Neural cell (in vitro differentiated cells): ENCODE measurements at regions not wholly inside any gene's neighbourhood (a gene's known extent, or its start where the extent isn't known, plus 50 kb on each side); places are given as distances from the start of the nearest gene placed in this dataset.

Experiments used
- H2AFZ ChIP-seq: fragments of 200-600, 300-800 bp; sonication (generic), shearing (Covaris generic); 2 replicates; pipeline ENCODE4 v1.6.0; 2014; ENCODE audit warnings: low read depth, mild to moderate bottlenecking, antibody characterized with exemption, low read length, moderate library complexity
- H3F3A ChIP-seq: fragments of 200-600 bp; shearing (Covaris generic); 2 replicates; pipeline ENCODE4 v1.6.1; 2016; ENCODE audit warnings: mild to moderate bottlenecking, moderate library complexity, mixed read lengths, antibody characterized with exemption, low read length; ENCODE audit not compliant: insufficient read depth, poor library complexity, severe bottlenecking
- H3K27ac ChIP-seq: fragments of 200-600, 300-800 bp; sonication (generic), shearing (Covaris generic); 2 replicates; pipeline ENCODE4 v1.5.1; 2014; ENCODE audit warnings: mild to moderate bottlenecking, low read length, moderate library complexity
- H3K27me3 ChIP-seq: fragments of 300-800, 200-600 bp; sonication (generic), shearing (Covaris generic); 2 replicates; pipeline ENCODE4 v1.6.0; 2014; ENCODE audit warnings: mild to moderate bottlenecking, low read depth, low read length, moderate library complexity; ENCODE audit not compliant: insufficient read depth
- H3K36me3 ChIP-seq: fragments of 300-800, 200-600 bp; sonication (generic), shearing (Covaris generic); 2 replicates; pipeline ENCODE4 v1.5.1; 2014; ENCODE audit warnings: mild to moderate bottlenecking, antibody characterized with exemption, low read length, moderate library complexity; ENCODE audit not compliant: insufficient read depth
- H3K4me2 ChIP-seq: fragments of 300-800, 200-600 bp; sonication (generic), shearing (Covaris generic); 2 replicates; pipeline ENCODE4 v1.6.0; 2014; ENCODE audit warnings: mild to moderate bottlenecking, low read length
- H3K4me3 ChIP-seq: fragments of 300-800, 200-600 bp; sonication (generic), shearing (Covaris generic); 2 replicates; pipeline ENCODE4 v1.5.1; 2014; ENCODE audit warnings: mild to moderate bottlenecking, low read length, moderate library complexity
- H3K79me2 ChIP-seq: fragments of 200-600 bp; shearing (Covaris generic); replicated peaks from 2 replicates; pipeline ENCODE4 v1.6.0; 2014; ENCODE audit warnings: mild to moderate bottlenecking, low read length, moderate library complexity; ENCODE audit not compliant: insufficient read depth
- H3K9ac ChIP-seq: fragments of 300-800, 200-600 bp; sonication (generic), shearing (Covaris generic); 2 replicates; pipeline ENCODE4 v1.6.1; 2016; ENCODE audit warnings: mild to moderate bottlenecking, low read length, mixed read lengths
- H3K9me2 ChIP-seq: fragments of 200-600 bp; shearing (Covaris generic); 2 replicates; pipeline ENCODE4 v1.6.1; 2016; ENCODE audit warnings: mild to moderate bottlenecking, low read length, mixed read lengths; ENCODE audit not compliant: insufficient read depth
- H3K9me3 ChIP-seq: fragments of 200-600, 300-800 bp; sonication (generic), shearing (Covaris generic); 2 replicates; pipeline ENCODE4 v1.6.1; 2016; ENCODE audit warnings: mild to moderate bottlenecking, mixed run types, low read length, moderate library complexity, mixed read lengths
- H4K20me1 ChIP-seq: fragments of 200-600 bp; shearing (Covaris generic); 2 replicates; pipeline ENCODE4 v1.6.1; 2016; ENCODE audit warnings: mild to moderate bottlenecking, mixed run types; ENCODE audit not compliant: insufficient read depth
- EP300 ChIP-seq: fragments of 450-650 bp; conservative IDR thresholded peaks from 2 replicates; pipeline ENCODE4 v1.6.1; 2014; ENCODE audit warnings: antibody characterized with exemption, mild to moderate bottlenecking, moderate library complexity; ENCODE audit not compliant: poor library complexity, severe bottlenecking
- EZH2 ChIP-seq: fragments of 200-600, 300-800 bp; shearing (Covaris generic), sonication (generic); IDR thresholded peaks from 2 replicates; pipeline ENCODE4 v1.6.1; 2014; ENCODE audit warnings: antibody characterized with exemption, low read length, borderline replicate concordance, mild to moderate bottlenecking; ENCODE audit not compliant: insufficient read depth, poor library complexity, severe bottlenecking
- MXI1 ChIP-seq: fragments of 450-650 bp; conservative IDR thresholded peaks from 2 replicates; pipeline ENCODE4 v1.6.1; 2014; ENCODE audit warnings: antibody characterized with exemption, mild to moderate bottlenecking; ENCODE audit not compliant: poor library complexity, severe bottlenecking
- POLR2AphosphoS5 ChIP-seq: IDR thresholded peaks from 2 replicates; pipeline ENCODE4 v1.6.1; 2012
- RAD21 ChIP-seq: fragments of 450-650 bp; conservative IDR thresholded peaks from 2 replicates; pipeline ENCODE4 v1.6.1; 2014; ENCODE audit warnings: antibody characterized with exemption, mild to moderate bottlenecking, moderate library complexity
- SMC3 ChIP-seq: fragments of 450-650 bp; conservative IDR thresholded peaks from 2 replicates; pipeline ENCODE4 v1.6.1; 2014; ENCODE audit warnings: antibody characterized with exemption, mild to moderate bottlenecking, moderate library complexity; ENCODE audit not compliant: poor library complexity
- TAF1 ChIP-seq: IDR thresholded peaks from 2 replicates; pipeline ENCODE4 v1.6.1; 2012; ENCODE audit warnings: low read depth
- TF ChIP-seq, protein P1 (sequence below): fragments of 450-650 bp; IDR thresholded peaks from 2 replicates; pipeline ENCODE4 v1.5.1; 2014; ENCODE audit warnings: antibody characterized with exemption, mild to moderate bottlenecking, moderate library complexity; ENCODE audit not compliant: poor library complexity, severe bottlenecking
- TF ChIP-seq, protein P2 (sequence below): IDR thresholded peaks from 2 replicates; pipeline ENCODE4 v1.6.1; 2012; ENCODE audit warnings: borderline replicate concordance

DNA sequence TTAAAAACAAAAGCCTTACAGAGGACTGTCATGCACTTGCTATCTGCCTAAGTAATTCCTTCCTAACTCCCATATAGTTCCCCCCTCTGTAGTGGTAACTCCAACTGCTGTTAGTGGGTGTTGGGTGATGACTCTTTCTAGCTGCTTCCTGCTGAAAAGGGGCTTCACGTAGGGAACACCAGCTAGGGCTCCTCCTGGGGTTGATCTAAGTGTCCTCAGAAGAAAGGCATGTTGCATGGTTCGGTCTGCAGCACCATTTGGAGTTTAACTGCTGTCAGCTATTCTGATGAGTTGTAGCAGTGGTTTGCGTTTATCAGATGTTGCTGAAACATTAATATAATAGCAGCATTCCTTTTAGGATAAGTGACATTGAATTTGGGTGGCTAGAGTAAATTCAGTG is 281.9 kb upstream of the TUSC1 start:
- no peak overlapping the region for H3K27ac ChIP-seq
- H3K9ac ChIP-seq: no peak overlapping the region
- H3K4me3 ChIP-seq: no peak overlapping the region
- H4K20me1 ChIP-seq: no peaks in the 10 kb centered on the region
- no peaks in the 10 kb centered on the region for H3K79me2 ChIP-seq
- no peaks in the 10 kb centered on the region for H3K9me3 ChIP-seq
- no peaks in the 10 kb centered on the region for H3K9me2 ChIP-seq
- no peak overlapping the region for H3K4me2 ChIP-seq
- no peaks in the 10 kb centered on the region for H3F3A ChIP-seq
- H3K36me3 ChIP-seq: no peaks in the 10 kb centered on the region
- no peak for TF ChIP-seq RAD21
- TF ChIP-seq EZH2: no peak
- TF ChIP-seq SMC3: no peak
- no peak for TF ChIP-seq POLR2AphosphoS5
- TF ChIP-seq, protein P1, sequence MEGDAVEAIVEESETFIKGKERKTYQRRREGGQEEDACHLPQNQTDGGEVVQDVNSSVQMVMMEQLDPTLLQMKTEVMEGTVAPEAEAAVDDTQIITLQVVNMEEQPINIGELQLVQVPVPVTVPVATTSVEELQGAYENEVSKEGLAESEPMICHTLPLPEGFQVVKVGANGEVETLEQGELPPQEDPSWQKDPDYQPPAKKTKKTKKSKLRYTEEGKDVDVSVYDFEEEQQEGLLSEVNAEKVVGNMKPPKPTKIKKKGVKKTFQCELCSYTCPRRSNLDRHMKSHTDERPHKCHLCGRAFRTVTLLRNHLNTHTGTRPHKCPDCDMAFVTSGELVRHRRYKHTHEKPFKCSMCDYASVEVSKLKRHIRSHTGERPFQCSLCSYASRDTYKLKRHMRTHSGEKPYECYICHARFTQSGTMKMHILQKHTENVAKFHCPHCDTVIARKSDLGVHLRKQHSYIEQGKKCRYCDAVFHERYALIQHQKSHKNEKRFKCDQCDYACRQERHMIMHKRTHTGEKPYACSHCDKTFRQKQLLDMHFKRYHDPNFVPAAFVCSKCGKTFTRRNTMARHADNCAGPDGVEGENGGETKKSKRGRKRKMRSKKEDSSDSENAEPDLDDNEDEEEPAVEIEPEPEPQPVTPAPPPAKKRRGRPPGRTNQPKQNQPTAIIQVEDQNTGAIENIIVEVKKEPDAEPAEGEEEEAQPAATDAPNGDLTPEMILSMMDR: no peak
- TF ChIP-seq TAF1: no peak
- no peak for TF ChIP-seq MXI1
- TF ChIP-seq, protein P2, sequence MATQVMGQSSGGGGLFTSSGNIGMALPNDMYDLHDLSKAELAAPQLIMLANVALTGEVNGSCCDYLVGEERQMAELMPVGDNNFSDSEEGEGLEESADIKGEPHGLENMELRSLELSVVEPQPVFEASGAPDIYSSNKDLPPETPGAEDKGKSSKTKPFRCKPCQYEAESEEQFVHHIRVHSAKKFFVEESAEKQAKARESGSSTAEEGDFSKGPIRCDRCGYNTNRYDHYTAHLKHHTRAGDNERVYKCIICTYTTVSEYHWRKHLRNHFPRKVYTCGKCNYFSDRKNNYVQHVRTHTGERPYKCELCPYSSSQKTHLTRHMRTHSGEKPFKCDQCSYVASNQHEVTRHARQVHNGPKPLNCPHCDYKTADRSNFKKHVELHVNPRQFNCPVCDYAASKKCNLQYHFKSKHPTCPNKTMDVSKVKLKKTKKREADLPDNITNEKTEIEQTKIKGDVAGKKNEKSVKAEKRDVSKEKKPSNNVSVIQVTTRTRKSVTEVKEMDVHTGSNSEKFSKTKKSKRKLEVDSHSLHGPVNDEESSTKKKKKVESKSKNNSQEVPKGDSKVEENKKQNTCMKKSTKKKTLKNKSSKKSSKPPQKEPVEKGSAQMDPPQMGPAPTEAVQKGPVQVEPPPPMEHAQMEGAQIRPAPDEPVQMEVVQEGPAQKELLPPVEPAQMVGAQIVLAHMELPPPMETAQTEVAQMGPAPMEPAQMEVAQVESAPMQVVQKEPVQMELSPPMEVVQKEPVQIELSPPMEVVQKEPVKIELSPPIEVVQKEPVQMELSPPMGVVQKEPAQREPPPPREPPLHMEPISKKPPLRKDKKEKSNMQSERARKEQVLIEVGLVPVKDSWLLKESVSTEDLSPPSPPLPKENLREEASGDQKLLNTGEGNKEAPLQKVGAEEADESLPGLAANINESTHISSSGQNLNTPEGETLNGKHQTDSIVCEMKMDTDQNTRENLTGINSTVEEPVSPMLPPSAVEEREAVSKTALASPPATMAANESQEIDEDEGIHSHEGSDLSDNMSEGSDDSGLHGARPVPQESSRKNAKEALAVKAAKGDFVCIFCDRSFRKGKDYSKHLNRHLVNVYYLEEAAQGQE: no peak
- TF ChIP-seq EP300: no peak
- H3K27me3 ChIP-seq: no peaks in the 10 kb centered on the region
- H2AFZ ChIP-seq: no peak overlapping the region

DNA sequence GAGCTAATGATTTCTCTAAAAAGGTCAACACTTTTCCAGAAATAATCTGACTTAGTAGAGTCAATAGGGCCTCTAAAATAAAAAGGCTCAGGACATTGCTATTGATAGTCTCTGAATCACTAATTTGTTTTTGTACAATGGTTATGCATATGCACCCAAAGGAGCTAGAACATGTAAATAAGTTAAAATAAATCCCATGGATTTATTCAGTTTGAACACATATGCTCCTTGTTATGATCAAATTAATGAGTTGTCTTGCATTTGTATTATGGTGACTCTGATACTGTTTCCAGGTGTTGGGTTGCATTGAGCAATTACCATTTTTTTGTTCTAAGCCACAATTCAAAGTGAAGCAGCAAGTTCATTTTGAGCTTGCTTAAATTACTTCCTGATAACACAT is 276.0 kb upstream of the TUSC1 start:
- no peak overlapping the region for H3K4me3 ChIP-seq
- no peaks in the 10 kb centered on the region for H3K79me2 ChIP-seq
- no peaks in the 10 kb centered on the region for H3K27me3 ChIP-seq
- TF ChIP-seq, protein P2: no peak
- TF ChIP-seq MXI1 (no peak), SMC3 (no peak), TAF1 (no peak), POLR2AphosphoS5 (no peak), EP300 (no peak), RAD21 (no peak)
- no peaks in the 10 kb centered on the region for H3K9me3 ChIP-seq
- H3K9me2 ChIP-seq: no peaks in the 10 kb centered on the region
- no peaks in the 10 kb centered on the region for H3F3A ChIP-seq
- no peak overlapping the region for H3K9ac ChIP-seq
- H3K27ac ChIP-seq: no peak overlapping the region
- no peak overlapping the region for H3K4me2 ChIP-seq
- H2AFZ ChIP-seq: no peak overlapping the region
- no peaks in the 10 kb centered on the region for H4K20me1 ChIP-seq
- H3K36me3 ChIP-seq: no peaks in the 10 kb centered on the region
